ENCODE measurements at regions not wholly inside any gene's neighbourhood (a gene's known extent, or its start where the extent isn't known, plus 50 kb on each side); places are given as distances from the start of the nearest gene placed in this dataset.

DNA sequence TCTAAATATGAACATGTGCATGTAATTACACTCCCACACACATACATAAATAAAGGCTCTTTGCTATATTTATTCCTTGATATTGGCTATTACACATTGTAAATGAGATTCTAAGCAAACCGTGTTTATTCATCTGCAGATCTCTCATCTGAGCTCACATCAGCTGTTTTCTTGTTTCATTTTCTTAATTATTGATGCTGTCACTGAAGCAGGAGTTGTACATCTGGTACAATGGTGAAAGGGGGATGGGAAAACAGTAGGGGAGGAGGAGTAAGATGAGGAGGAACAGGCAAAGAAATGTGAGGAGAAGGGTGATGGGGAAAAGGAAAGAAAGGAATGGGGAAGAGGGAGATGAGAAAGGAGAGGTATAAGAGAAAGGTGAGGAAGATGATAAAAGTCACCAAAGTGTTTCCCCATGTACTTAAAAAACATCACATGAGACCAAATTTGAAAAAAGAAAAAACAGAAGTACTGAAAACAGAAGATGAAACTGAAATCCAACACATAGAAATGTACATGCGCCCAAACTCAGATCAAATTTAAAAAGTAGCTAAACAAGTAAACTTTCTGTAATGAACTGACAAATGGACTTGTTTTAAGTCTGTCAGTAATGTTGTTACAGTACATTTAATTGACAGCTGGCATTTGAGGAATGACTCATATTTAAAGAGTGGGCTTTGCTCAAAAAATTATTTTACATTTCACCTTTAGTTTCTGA is 472.2 kb downstream of the ARL4A start:
- TF ChIP-seq, protein P1, sequence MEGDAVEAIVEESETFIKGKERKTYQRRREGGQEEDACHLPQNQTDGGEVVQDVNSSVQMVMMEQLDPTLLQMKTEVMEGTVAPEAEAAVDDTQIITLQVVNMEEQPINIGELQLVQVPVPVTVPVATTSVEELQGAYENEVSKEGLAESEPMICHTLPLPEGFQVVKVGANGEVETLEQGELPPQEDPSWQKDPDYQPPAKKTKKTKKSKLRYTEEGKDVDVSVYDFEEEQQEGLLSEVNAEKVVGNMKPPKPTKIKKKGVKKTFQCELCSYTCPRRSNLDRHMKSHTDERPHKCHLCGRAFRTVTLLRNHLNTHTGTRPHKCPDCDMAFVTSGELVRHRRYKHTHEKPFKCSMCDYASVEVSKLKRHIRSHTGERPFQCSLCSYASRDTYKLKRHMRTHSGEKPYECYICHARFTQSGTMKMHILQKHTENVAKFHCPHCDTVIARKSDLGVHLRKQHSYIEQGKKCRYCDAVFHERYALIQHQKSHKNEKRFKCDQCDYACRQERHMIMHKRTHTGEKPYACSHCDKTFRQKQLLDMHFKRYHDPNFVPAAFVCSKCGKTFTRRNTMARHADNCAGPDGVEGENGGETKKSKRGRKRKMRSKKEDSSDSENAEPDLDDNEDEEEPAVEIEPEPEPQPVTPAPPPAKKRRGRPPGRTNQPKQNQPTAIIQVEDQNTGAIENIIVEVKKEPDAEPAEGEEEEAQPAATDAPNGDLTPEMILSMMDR (IDR thresholded peaks at IDR 0.05), result no peak
- TF ChIP-seq POLR2A (IDR thresholded peaks at IDR 0.05), result no peak

Measured in heart left ventricle (tissue), 13 donors.